ENCODE measurements at regions not wholly inside any gene's neighbourhood (a gene's known extent, or its start where the extent isn't known, plus 50 kb on each side); places are given as distances from the start of the nearest gene placed in this dataset.

- FAIRE-seq (no peak), DNase-seq (peak in 1 of 2 donors; percentile 47)
- no peaks in the 10 kb centered on the region for H3K27me3 ChIP-seq (ENCODE audit: control insufficient read depth in 3 of 3, insufficient read depth in 3 of 3, low read length in 3 of 3)
- H3K4me1 ChIP-seq (ENCODE audit: control insufficient read depth in 3 of 3, insufficient read depth in 2 of 3, low read depth in 1 of 3, low read length in 2 of 3) = no peaks in the 10 kb centered on the region
- 41 to 44% (median 42%) methylated on average over 10 to 11 of the region's 11 CpGs for WGBS, 3 donors
- H3K4me3 ChIP-seq (ENCODE audit: low read depth in 1 of 3, low read length in 3 of 3) = no peak overlapping the region
- peak overlapping the region in 1 of 3 donors; percentile 52 for H3K27ac ChIP-seq (ENCODE audit: low read depth in 1 of 3, low read length in 2 of 3)
- no peaks in the 10 kb centered on the region for H3K9me3 ChIP-seq (ENCODE audit: control insufficient read depth in 2 of 2, insufficient read depth in 1 of 2, low read depth in 1 of 2, low read length in 1 of 2)
- H3K36me3 ChIP-seq (ENCODE audit: control insufficient read depth in 3 of 3, insufficient read depth in 2 of 3, low read depth in 1 of 3, low read length in 3 of 3) = no peaks in the 10 kb centered on the region
Measured at GRCh38 chr15:38651328-38652038, 86.9 kb upstream of the RASGRP1 start.

GRCh38 chr15:38652183-38652794 is 87.7 kb upstream of the RASGRP1 start:
- Histone ChIP-seq H3K4me3 (ENCODE audit: low read depth in 1 of 3, low read length in 3 of 3) (no peak overlapping the region), H3K36me3 (ENCODE audit: control insufficient read depth in 3 of 3, insufficient read depth in 2 of 3, low read depth in 1 of 3, low read length in 3 of 3) (no peaks in the 10 kb centered on the region), H3K9me3 (ENCODE audit: control insufficient read depth in 2 of 2, insufficient read depth in 1 of 2, low read depth in 1 of 2, low read length in 1 of 2) (no peaks in the 10 kb centered on the region), H3K4me1 (ENCODE audit: control insufficient read depth in 3 of 3, insufficient read depth in 2 of 3, low read depth in 1 of 3, low read length in 2 of 3) (no peaks in the 10 kb centered on the region), H3K27ac (ENCODE audit: low read depth in 1 of 3, low read length in 2 of 3) (peak overlapping the region in 1 of 3 donors; percentile 32), H3K27me3 (ENCODE audit: control insufficient read depth in 3 of 3, insufficient read depth in 3 of 3, low read length in 3 of 3) (no peaks in the 10 kb centered on the region)
- no peak for FAIRE-seq
- 78 to 86% (median 80%) methylated on average over 5 of the region's 5 CpGs for WGBS, 3 donors
- DNase-seq = no peak

- DNase-seq = peak in 1 of 2 donors; percentile 67
Measured at GRCh38 chr15:38652998-38653397, 88.4 kb upstream of the RASGRP1 start.

GRCh38 chr15:38658431-38658830 is 93.8 kb upstream of the RASGRP1 start:
- WGBS, 3 donors = 66 to 85% (median 73%) methylated on average over 5 of the region's 5 CpGs
- no peak overlapping the region for H3K4me3 ChIP-seq (ENCODE audit: low read depth in 1 of 3, low read length in 3 of 3)
- DNase-seq (no peak), FAIRE-seq (no peak)
- H3K9me3 ChIP-seq (ENCODE audit: control insufficient read depth in 2 of 2, insufficient read depth in 1 of 2, low read depth in 1 of 2, low read length in 1 of 2) = no peaks in the 10 kb centered on the region
- no peaks in the 10 kb centered on the region for H3K4me1 ChIP-seq (ENCODE audit: control insufficient read depth in 3 of 3, insufficient read depth in 2 of 3, low read depth in 1 of 3, low read length in 2 of 3)
- H3K27me3 ChIP-seq (ENCODE audit: control insufficient read depth in 3 of 3, insufficient read depth in 3 of 3, low read length in 3 of 3) = no peaks in the 10 kb centered on the region
- H3K36me3 ChIP-seq (ENCODE audit: control insufficient read depth in 3 of 3, insufficient read depth in 2 of 3, low read depth in 1 of 3, low read length in 3 of 3) = no peaks in the 10 kb centered on the region
- H3K27ac ChIP-seq (ENCODE audit: low read depth in 1 of 3, low read length in 2 of 3) = no peak overlapping the region

More at GRCh38 chr15:38652998-38653397, 88.4 kb upstream of the RASGRP1 start:
- Histone ChIP-seq H3K4me3 (ENCODE audit: low read depth in 1 of 3, low read length in 3 of 3) (no peak overlapping the region), H3K36me3 (ENCODE audit: control insufficient read depth in 3 of 3, insufficient read depth in 2 of 3, low read depth in 1 of 3, low read length in 3 of 3) (no peaks in the 10 kb centered on the region), H3K27me3 (ENCODE audit: control insufficient read depth in 3 of 3, insufficient read depth in 3 of 3, low read length in 3 of 3) (no peaks in the 10 kb centered on the region), H3K27ac (ENCODE audit: low read depth in 1 of 3, low read length in 2 of 3) (peak overlapping the region in 1 of 3 donors; percentile 11), H3K9me3 (ENCODE audit: control insufficient read depth in 2 of 2, insufficient read depth in 1 of 2, low read depth in 1 of 2, low read length in 1 of 2) (no peaks in the 10 kb centered on the region), H3K4me1 (ENCODE audit: control insufficient read depth in 3 of 3, insufficient read depth in 2 of 3, low read depth in 1 of 3, low read length in 2 of 3) (no peaks in the 10 kb centered on the region)
- FAIRE-seq = no peak
- 59 to 72% (median 60%) methylated on average over 6 of the region's 6 CpGs for WGBS, 3 donors

GRCh38 chr15:38660738-38661137 is 96.1 kb upstream of the RASGRP1 start:
- FAIRE-seq (no peak), DNase-seq (no peak)
- Histone ChIP-seq H3K27ac (ENCODE audit: low read depth in 1 of 3, low read length in 2 of 3) (no peak overlapping the region), H3K4me3 (ENCODE audit: low read depth in 1 of 3, low read length in 3 of 3) (no peak overlapping the region), H3K4me1 (ENCODE audit: control insufficient read depth in 3 of 3, insufficient read depth in 2 of 3, low read depth in 1 of 3, low read length in 2 of 3) (no peaks in the 10 kb centered on the region), H3K9me3 (ENCODE audit: control insufficient read depth in 2 of 2, insufficient read depth in 1 of 2, low read depth in 1 of 2, low read length in 1 of 2) (no peaks in the 10 kb centered on the region), H3K27me3 (ENCODE audit: control insufficient read depth in 3 of 3, insufficient read depth in 3 of 3, low read length in 3 of 3) (no peaks in the 10 kb centered on the region), H3K36me3 (ENCODE audit: control insufficient read depth in 3 of 3, insufficient read depth in 2 of 3, low read depth in 1 of 3, low read length in 3 of 3) (no peaks in the 10 kb centered on the region)
- WGBS, 3 donors = 50 to 73% (median 69%) methylated on average over 1 of the region's 1 CpG

- DNase-seq (no peak), FAIRE-seq (no peak)
- no peaks in the 10 kb centered on the region for H3K9me3 ChIP-seq (ENCODE audit: control insufficient read depth in 2 of 2, insufficient read depth in 1 of 2, low read depth in 1 of 2, low read length in 1 of 2)
- H3K36me3 ChIP-seq (ENCODE audit: control insufficient read depth in 3 of 3, insufficient read depth in 2 of 3, low read depth in 1 of 3, low read length in 3 of 3) = no peaks in the 10 kb centered on the region
- no peaks in the 10 kb centered on the region for H3K4me1 ChIP-seq (ENCODE audit: control insufficient read depth in 3 of 3, insufficient read depth in 2 of 3, low read depth in 1 of 3, low read length in 2 of 3)
- H3K27ac ChIP-seq (ENCODE audit: low read depth in 1 of 3, low read length in 2 of 3) = no peak overlapping the region
- WGBS, 3 donors = 79 to 81% (median 81%) methylated on average over 5 of the region's 5 CpGs
- H3K4me3 ChIP-seq (ENCODE audit: low read depth in 1 of 3, low read length in 3 of 3) = no peak overlapping the region
- no peaks in the 10 kb centered on the region for H3K27me3 ChIP-seq (ENCODE audit: control insufficient read depth in 3 of 3, insufficient read depth in 3 of 3, low read length in 3 of 3)
Measured at GRCh38 chr15:38662033-38662802, 97.6 kb upstream of the RASGRP1 start.

- DNase-seq = no peak
- Histone ChIP-seq H3K27ac (ENCODE audit: low read depth in 1 of 3, low read length in 2 of 3) (no peak overlapping the region), H3K4me1 (ENCODE audit: control insufficient read depth in 3 of 3, insufficient read depth in 2 of 3, low read depth in 1 of 3, low read length in 2 of 3) (no peaks in the 10 kb centered on the region), H3K9me3 (ENCODE audit: control insufficient read depth in 2 of 2, insufficient read depth in 1 of 2, low read depth in 1 of 2, low read length in 1 of 2) (no peaks in the 10 kb centered on the region), H3K36me3 (ENCODE audit: control insufficient read depth in 3 of 3, insufficient read depth in 2 of 3, low read depth in 1 of 3, low read length in 3 of 3) (no peaks in the 10 kb centered on the region), H3K27me3 (ENCODE audit: control insufficient read depth in 3 of 3, insufficient read depth in 3 of 3, low read length in 3 of 3) (no peaks in the 10 kb centered on the region), H3K4me3 (ENCODE audit: low read depth in 1 of 3, low read length in 3 of 3) (no peak overlapping the region)
- 84 to 97% (median 93%) methylated on average over 2 of the region's 2 CpGs for WGBS, 3 donors
- no peak for FAIRE-seq
Measured at GRCh38 chr15:38662805-38663204, 98.2 kb upstream of the RASGRP1 start.

GRCh38 chr15:38665586-38666305 is 101.1 kb upstream of the RASGRP1 start:
- WGBS, 3 donors = 90 to 92% (median 92%) methylated on average over 3 of the region's 3 CpGs
- Histone ChIP-seq H3K4me3 (ENCODE audit: low read depth in 1 of 3, low read length in 3 of 3) (no peak overlapping the region), H3K27ac (ENCODE audit: low read depth in 1 of 3, low read length in 2 of 3) (no peak overlapping the region), H3K27me3 (ENCODE audit: control insufficient read depth in 3 of 3, insufficient read depth in 3 of 3, low read length in 3 of 3) (no peaks in the 10 kb centered on the region), H3K4me1 (ENCODE audit: control insufficient read depth in 3 of 3, insufficient read depth in 2 of 3, low read depth in 1 of 3, low read length in 2 of 3) (no peaks in the 10 kb centered on the region), H3K9me3 (ENCODE audit: control insufficient read depth in 2 of 2, insufficient read depth in 1 of 2, low read depth in 1 of 2, low read length in 1 of 2) (no peaks in the 10 kb centered on the region), H3K36me3 (ENCODE audit: control insufficient read depth in 3 of 3, insufficient read depth in 2 of 3, low read depth in 1 of 3, low read length in 3 of 3) (no peaks in the 10 kb centered on the region)
- FAIRE-seq = no peak
- DNase-seq = no peak

Data from small intestine (tissue), 7 donors.